B cell (primary cell): ENCODE measurements at regions not wholly inside any gene's neighbourhood (a gene's known extent, or its start where the extent isn't known, plus 50 kb on each side); places are given as distances from the start of the nearest gene placed in this dataset.

Experiments
- ATAC-seq: fragments of 200-7000 bp; cut with Tn5 transposase; one replicate; pipeline ENCODE4 v1.10.0; 2021; ENCODE audit warnings: low read depth, mild to moderate bottlenecking, moderate number of reproducible peaks, moderate library complexity
- CTCF ChIA-PET: fragments of 350-600 bp; sonication (Branson Sonifier 250); formaldehyde crosslinking; loops from one replicate; lab custom pipeline; 2021; ENCODE audit warnings: antibody characterized with exemption, inconsistent platforms; lab: Charles Lee
- POLR2A ChIA-PET: fragments of 350-600 bp; sonication (Branson Sonifier 250); formaldehyde crosslinking; loops from one replicate; lab custom pipeline; 2021; ENCODE audit warnings: antibody characterized with exemption; lab: Charles Lee
- DNase-seq: peaks from one replicate; pipeline ENCODE4 v3.0.0; 2013
- H2AFZ ChIP-seq: 2 replicates; pipeline ENCODE4 v1.6.1; 2012; ENCODE audit warnings: mild to moderate bottlenecking, low read depth, low read length; ENCODE audit not compliant: insufficient read depth, poor library complexity, severe bottlenecking
- H3K27ac ChIP-seq, 2 donors: 1 replicate in 1 of 2; 2 replicates in 1 of 2; pipeline ENCODE4 v1.5.1; 2012 to 2013; ENCODE audit warnings: low read length in 2 of 2, mild to moderate bottlenecking in 2 of 2, moderate library complexity in 1 of 2
- H3K27me3 ChIP-seq, 4 experiments: fragments of 200-600 bp in 1 of 4; sonication (generic) in 1 of 4; replicated peaks in 1 of 4; 1 replicate in 2 of 4; 2 replicates in 2 of 4; pipeline versions ENCODE4 v1.6.1 to v1.7.0; 2013 to 2016; ENCODE audit warnings: low read length in 3 of 4, mild to moderate bottlenecking in 2 of 4, mixed read lengths in 1 of 4, moderate library complexity in 1 of 4; ENCODE audit not compliant: insufficient read depth in 4 of 4, control insufficient read depth in 3 of 4; ENCODE audit errors: control extremely low read depth in 1 of 4
- H3K36me3 ChIP-seq, 2 experiments: replicated peaks in 1 of 2; 1 replicate in 1 of 2; 2 replicates in 1 of 2; pipeline versions ENCODE4 v1.6.1 to v1.7.1; 2013; ENCODE audit warnings: low read length in 1 of 2; ENCODE audit not compliant: insufficient read depth in 2 of 2, control insufficient read depth in 1 of 2; ENCODE audit errors: control extremely low read depth in 1 of 2, extremely low read depth in 1 of 2
- H3K4me1 ChIP-seq, 2 donors: fragments of 200-600 bp in 1 of 2; sonication (generic) in 1 of 2; 1 replicate in 1 of 2; 2 replicates in 1 of 2; pipeline versions ENCODE4 v1.5.1 to v1.6.1; 2013 to 2017; ENCODE audit warnings: low read length in 2 of 2; ENCODE audit not compliant: control insufficient read depth in 2 of 2, insufficient read depth in 2 of 2
- H3K4me2 ChIP-seq: replicated peaks from 2 replicates; pipeline ENCODE3; 2012; ENCODE audit warnings: mild to moderate bottlenecking, low read depth, low read length; ENCODE audit not compliant: poor library complexity, severe bottlenecking
- H3K4me3 ChIP-seq, 5 experiments: fragments of 200-600 bp in 1 of 5; sonication (generic) in 1 of 5; 1 replicate in 3 of 5; 2 replicates in 2 of 5; pipeline versions ENCODE4 v1.5.1 to v1.7.0; 2011 to 2016; ENCODE audit warnings: low read length in 4 of 5, mild to moderate bottlenecking in 4 of 5, low read depth in 2 of 5, control low read depth in 1 of 5, moderate library complexity in 1 of 5; ENCODE audit not compliant: insufficient read depth in 1 of 5; ENCODE audit errors: control extremely low read depth in 1 of 5, extremely low read depth in 1 of 5
- H3K79me2 ChIP-seq: fragments of 200-600 bp; sonication (generic); one replicate; pipeline ENCODE4 v1.6.0; 2016; ENCODE audit warnings: low read length; ENCODE audit not compliant: control insufficient read depth, insufficient read depth
- H3K9ac ChIP-seq: fragments of 200-600 bp; sonication (generic); 2 replicates; pipeline ENCODE4 v1.6.1; 2017; ENCODE audit warnings: mild to moderate bottlenecking, low read length, moderate library complexity
- H3K9me3 ChIP-seq, 3 donors: one replicate each; pipeline versions ENCODE4 v1.6.1 to v1.7.1; 2013; ENCODE audit warnings: low read length in 2 of 3; ENCODE audit not compliant: control insufficient read depth in 2 of 3, insufficient read depth in 1 of 3; ENCODE audit errors: control extremely low read depth in 1 of 3
- H4K20me1 ChIP-seq: 2 replicates; pipeline ENCODE4 v1.6.0; 2012; ENCODE audit warnings: mild to moderate bottlenecking, low read length; ENCODE audit not compliant: insufficient read depth, control insufficient read depth, poor library complexity, severe bottlenecking
- H3K27ac Mint-ChIP-seq: one replicate; pipeline ENCODE4 v1.8.0; 2021; ENCODE audit warnings: mixed read lengths
- H3K27me3 Mint-ChIP-seq: one replicate; pipeline ENCODE4 v1.8.0; 2021; ENCODE audit warnings: mixed read lengths
- H3K4me1 Mint-ChIP-seq: one replicate; pipeline ENCODE4 v1.8.0; 2021; ENCODE audit warnings: mixed read lengths
- H3K4me3 Mint-ChIP-seq: one replicate; pipeline ENCODE4 v1.8.0; 2021; ENCODE audit warnings: mixed read lengths
- H3K9me3 Mint-ChIP-seq: one replicate; pipeline ENCODE4 v1.8.0; 2022; ENCODE audit warnings: mixed read lengths; ENCODE audit not compliant: insufficient read depth
- EZH2 ChIP-seq: IDR thresholded peaks from 2 replicates; pipeline ENCODE4 v1.6.1; 2012; ENCODE audit warnings: borderline replicate concordance, low read depth, mild to moderate bottlenecking, moderate library complexity, low read length; ENCODE audit not compliant: insufficient read depth, poor library complexity, severe bottlenecking
- WGBS: methylation state at CpG from one replicate; pipeline ENCODE4 v1.1.5; 2013; ENCODE audit warnings: missing lambda C conversion rate; ENCODE audit not compliant: insufficient coverage; 5-methylcytosine and 5-hydroxymethylcytosine counted together
- intact Hi-C: fragments of 100-400 bp; cut with micrococcal nuclease; formaldehyde crosslinking; loops from one replicate; pipeline ENCODE4 v1.10.0; 2022
- TF ChIP-seq, protein P1 (sequence below): fragments of 200-600 bp; IDR thresholded peaks from one replicate; pipeline ENCODE4 v1.8.0; 2022; ENCODE audit warnings: antibody characterized with exemption, mild to moderate bottlenecking

- no peak overlapping the region for H3K27ac ChIP-seq
- no peak overlapping the region for H3K4me3 ChIP-seq
- intact Hi-C loops, result no loop called here
- peaks cover 11% of the 10 kb centered on the region for H3K9me3 Mint-ChIP-seq
- H3K4me3 Mint-ChIP-seq, result no peak overlapping the region
- no peak overlapping the region for H3K9ac ChIP-seq
- H3K4me2 ChIP-seq, result no peak overlapping the region
- H3K4me1 ChIP-seq, result no peaks in the 10 kb centered on the region
- no peak overlapping the region for H3K27ac Mint-ChIP-seq
- H3K27me3 Mint-ChIP-seq, result no peaks in the 10 kb centered on the region
- H3K9me3 ChIP-seq, result peaks cover 1 to 13% (median 13%) of the 10 kb centered on the region in 3 donors
- H2AFZ ChIP-seq, result no peak overlapping the region
- POLR2A ChIA-PET, result no interaction called here
- H3K36me3 ChIP-seq, result no peaks in the 10 kb centered on the region
- no peaks in the 10 kb centered on the region for H4K20me1 ChIP-seq
- WGBS, result 33% methylated on average over 1 of the region's 2 CpGs
- H3K79me2 ChIP-seq, result no peaks in the 10 kb centered on the region
- no peak for ATAC-seq
- no peaks in the 10 kb centered on the region for H3K4me1 Mint-ChIP-seq
- no peak for DNase-seq
- CTCF ChIA-PET, result interaction anchor here (0.6 kb wide), 1 partner anchor 491 kb away, joined by 3 read pairs; no protein-coding TSS in a partner anchor
- H3K27me3 ChIP-seq, result peaks cover 0 to 2% (median 0%) of the 10 kb centered on the region in 4 experiments
- TF ChIP-seq, protein P1, sequence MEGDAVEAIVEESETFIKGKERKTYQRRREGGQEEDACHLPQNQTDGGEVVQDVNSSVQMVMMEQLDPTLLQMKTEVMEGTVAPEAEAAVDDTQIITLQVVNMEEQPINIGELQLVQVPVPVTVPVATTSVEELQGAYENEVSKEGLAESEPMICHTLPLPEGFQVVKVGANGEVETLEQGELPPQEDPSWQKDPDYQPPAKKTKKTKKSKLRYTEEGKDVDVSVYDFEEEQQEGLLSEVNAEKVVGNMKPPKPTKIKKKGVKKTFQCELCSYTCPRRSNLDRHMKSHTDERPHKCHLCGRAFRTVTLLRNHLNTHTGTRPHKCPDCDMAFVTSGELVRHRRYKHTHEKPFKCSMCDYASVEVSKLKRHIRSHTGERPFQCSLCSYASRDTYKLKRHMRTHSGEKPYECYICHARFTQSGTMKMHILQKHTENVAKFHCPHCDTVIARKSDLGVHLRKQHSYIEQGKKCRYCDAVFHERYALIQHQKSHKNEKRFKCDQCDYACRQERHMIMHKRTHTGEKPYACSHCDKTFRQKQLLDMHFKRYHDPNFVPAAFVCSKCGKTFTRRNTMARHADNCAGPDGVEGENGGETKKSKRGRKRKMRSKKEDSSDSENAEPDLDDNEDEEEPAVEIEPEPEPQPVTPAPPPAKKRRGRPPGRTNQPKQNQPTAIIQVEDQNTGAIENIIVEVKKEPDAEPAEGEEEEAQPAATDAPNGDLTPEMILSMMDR, result no peak
- TF ChIP-seq EZH2, result no peak
These were observed 121.4 kb upstream of the NFIA start for GRCh38 chr1:60960891-60961461.

- Histone ChIP-seq H2AFZ (no peak overlapping the region), H3K9ac (no peak overlapping the region), H3K4me1 (no peaks in the 10 kb centered on the region), H3K9me3 (peaks cover under 1 to 3% (median 1%) of the 10 kb centered on the region in 3 donors), H3K79me2 (no peaks in the 10 kb centered on the region), H3K4me3 (no peak overlapping the region), H3K36me3 (no peaks in the 10 kb centered on the region), H3K27ac (no peak overlapping the region), H4K20me1 (no peaks in the 10 kb centered on the region), H3K27me3 (peaks cover 0 to 2% (median 0%) of the 10 kb centered on the region in 4 experiments), H3K4me2 (no peak overlapping the region)
- DNase-seq (no peak), ATAC-seq (no peak)
- Mint-ChIP-seq H3K4me1 (no peaks in the 10 kb centered on the region), H3K27ac (no peak overlapping the region), H3K9me3 (peaks cover 5% of the 10 kb centered on the region), H3K27me3 (no peaks in the 10 kb centered on the region), H3K4me3 (no peak overlapping the region)
- WGBS, result no CpG with 5 or more reads among the region's 1 CpG
- TF ChIP-seq, protein P1, result no peak
- TF ChIP-seq EZH2, result no peak
- intact Hi-C loops, result no loop called here
- POLR2A ChIA-PET, result no interaction called here
- CTCF ChIA-PET, result interaction anchor here (1.0 kb wide), 1 partner anchor 68 kb away, joined by 3 read pairs; no protein-coding TSS in a partner anchor
These were observed 122.7 kb upstream of the NFIA start for GRCh38 chr1:60959701-60960100.
